HL-60 (cell line): ENCODE measurements at regions not wholly inside any gene's neighbourhood (a gene's known extent, or its start where the extent isn't known, plus 50 kb on each side); places are given as distances from the start of the nearest gene placed in this dataset.
"Not testable (repeated sequence)": the region's sequence is repeated elsewhere in the genome, so short reads cannot be mapped to it uniquely, and the experiment has no call there.

Experiments used
- DNase-seq, 2 experiments: peaks; one replicate each; pipeline ENCODE4 v3.0.0-alpha.2; 2010 to 2020; ENCODE audit warnings: low read depth in 1 of 2, low spot score in 1 of 2
- H3K27ac ChIP-seq: fragments of 250-450 bp; sonication (Bioruptor Pico); replicated peaks from 2 replicates; pipeline ENCODE4 v1.5.1; 2020; ENCODE audit warnings: mild to moderate bottlenecking, moderate library complexity
- H3K27me3 ChIP-seq: fragments of 250-450 bp; sonication (Bioruptor Pico); 2 replicates; pipeline ENCODE4 v1.5.1; 2021; ENCODE audit warnings: mild to moderate bottlenecking, moderate library complexity; ENCODE audit not compliant: insufficient read depth, poor library complexity, severe bottlenecking
- H3K4me3 ChIP-seq: replicated peaks from 2 replicates; pipeline ENCODE4 v1.5.1; 2011; ENCODE audit warnings: mild to moderate bottlenecking, control low read depth, low read length; ENCODE audit not compliant: insufficient read depth
- CTCF ChIP-seq: IDR thresholded peaks from one replicate; pipeline ENCODE4 v1.5.1; 2011; ENCODE audit warnings: low read length, control low read depth, inconsistent platforms; ENCODE audit not compliant: insufficient read depth
- GABPA ChIP-seq: IDR thresholded peaks from 2 replicates; pipeline ENCODE4 v1.6.1; 2012; ENCODE audit warnings: low read depth
- POLR2AphosphoS5 ChIP-seq: IDR thresholded peaks from 2 replicates; pipeline ENCODE4 v1.6.1; 2012; ENCODE audit warnings: low read depth
- SPI1 ChIP-seq: IDR thresholded peaks from 2 replicates; pipeline ENCODE4 v1.6.1; 2012; ENCODE audit warnings: low read depth, mild to moderate bottlenecking, borderline replicate concordance
- TF ChIP-seq, protein P1 (sequence below): IDR thresholded peaks from 2 replicates; pipeline ENCODE4 v1.6.1; 2012; ENCODE audit warnings: low read depth; ENCODE audit not compliant: insufficient replicate concordance

DNA sequence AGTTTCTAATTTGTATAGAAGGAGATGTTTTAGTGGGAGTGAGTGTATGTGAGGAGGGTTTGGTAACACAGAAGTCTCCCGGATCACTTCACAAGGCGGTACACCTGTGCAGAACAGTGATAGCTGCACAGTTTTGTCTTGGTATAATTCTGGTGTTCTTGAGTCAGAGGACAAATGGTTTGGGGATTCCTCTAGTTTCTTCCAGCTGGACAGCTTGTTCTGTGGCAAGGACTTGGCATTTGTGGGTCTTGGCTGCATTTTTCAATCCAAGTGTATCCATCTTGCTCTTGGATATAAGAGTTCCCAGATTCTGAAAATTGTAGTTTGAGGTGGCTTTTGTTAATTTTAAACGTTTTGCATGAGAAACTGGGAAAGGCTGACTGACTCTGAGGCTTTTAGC, 135.7 kb downstream of the AHR start:
- Histone ChIP-seq H3K27ac (no peak overlapping the region), H3K4me3 (no peak overlapping the region), H3K27me3 (no peaks in the 10 kb centered on the region)
- DNase-seq = no peak
- TF ChIP-seq CTCF (no peak), GABPA (no peak), SPI1 (no peak), POLR2AphosphoS5 (no peak)
- TF ChIP-seq, protein P1, sequence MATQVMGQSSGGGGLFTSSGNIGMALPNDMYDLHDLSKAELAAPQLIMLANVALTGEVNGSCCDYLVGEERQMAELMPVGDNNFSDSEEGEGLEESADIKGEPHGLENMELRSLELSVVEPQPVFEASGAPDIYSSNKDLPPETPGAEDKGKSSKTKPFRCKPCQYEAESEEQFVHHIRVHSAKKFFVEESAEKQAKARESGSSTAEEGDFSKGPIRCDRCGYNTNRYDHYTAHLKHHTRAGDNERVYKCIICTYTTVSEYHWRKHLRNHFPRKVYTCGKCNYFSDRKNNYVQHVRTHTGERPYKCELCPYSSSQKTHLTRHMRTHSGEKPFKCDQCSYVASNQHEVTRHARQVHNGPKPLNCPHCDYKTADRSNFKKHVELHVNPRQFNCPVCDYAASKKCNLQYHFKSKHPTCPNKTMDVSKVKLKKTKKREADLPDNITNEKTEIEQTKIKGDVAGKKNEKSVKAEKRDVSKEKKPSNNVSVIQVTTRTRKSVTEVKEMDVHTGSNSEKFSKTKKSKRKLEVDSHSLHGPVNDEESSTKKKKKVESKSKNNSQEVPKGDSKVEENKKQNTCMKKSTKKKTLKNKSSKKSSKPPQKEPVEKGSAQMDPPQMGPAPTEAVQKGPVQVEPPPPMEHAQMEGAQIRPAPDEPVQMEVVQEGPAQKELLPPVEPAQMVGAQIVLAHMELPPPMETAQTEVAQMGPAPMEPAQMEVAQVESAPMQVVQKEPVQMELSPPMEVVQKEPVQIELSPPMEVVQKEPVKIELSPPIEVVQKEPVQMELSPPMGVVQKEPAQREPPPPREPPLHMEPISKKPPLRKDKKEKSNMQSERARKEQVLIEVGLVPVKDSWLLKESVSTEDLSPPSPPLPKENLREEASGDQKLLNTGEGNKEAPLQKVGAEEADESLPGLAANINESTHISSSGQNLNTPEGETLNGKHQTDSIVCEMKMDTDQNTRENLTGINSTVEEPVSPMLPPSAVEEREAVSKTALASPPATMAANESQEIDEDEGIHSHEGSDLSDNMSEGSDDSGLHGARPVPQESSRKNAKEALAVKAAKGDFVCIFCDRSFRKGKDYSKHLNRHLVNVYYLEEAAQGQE = no peak

- no peak for TF ChIP-seq GABPA
- no peak for DNase-seq
- Histone ChIP-seq H3K4me3 (no peak overlapping the region), H3K27ac (no peak overlapping the region), H3K27me3 (no peaks in the 10 kb centered on the region)
Measured at GRCh38 chr7:17434841-17435692, 136.6 kb downstream of the AHR start.

DNA sequence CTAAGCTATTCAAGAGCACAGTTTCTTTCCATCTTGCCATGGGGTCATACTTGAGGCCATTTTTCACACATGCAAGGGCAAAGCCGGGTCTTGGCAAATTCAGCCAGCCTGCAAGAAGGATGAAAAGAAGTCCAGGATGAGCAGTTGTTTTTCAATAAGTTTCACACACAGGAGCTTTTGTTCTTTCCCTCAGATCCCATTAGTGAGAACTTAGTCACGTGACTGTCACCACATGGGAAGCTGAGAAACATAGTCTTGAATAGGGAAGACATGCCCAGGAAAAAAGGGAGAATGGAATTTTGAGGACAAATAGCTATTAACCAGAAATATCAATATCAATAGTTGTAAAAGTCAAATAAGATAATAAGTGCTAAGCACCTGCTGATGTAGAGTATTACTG, 137.7 kb downstream of the AHR start:
- no peak for DNase-seq
- no peaks in the 10 kb centered on the region for H3K27me3 ChIP-seq
- H3K4me3 ChIP-seq = no peak overlapping the region
- TF ChIP-seq POLR2AphosphoS5 (no peak), GABPA (no peak), SPI1 (no peak), CTCF (no peak)
- TF ChIP-seq, protein P1 = no peak
- no peak overlapping the region for H3K27ac ChIP-seq

- Histone ChIP-seq H3K27ac (no peak overlapping the region), H3K4me3 (no peak overlapping the region), H3K27me3 (no peaks in the 10 kb centered on the region)
- no peak for DNase-seq
- TF ChIP-seq SPI1 (no peak), CTCF (no peak), POLR2AphosphoS5 (no peak), GABPA (no peak)
- TF ChIP-seq, protein P1 = no peak
Measured at GRCh38 chr7:17437586-17437985, 139.1 kb downstream of the AHR start.

- not testable (repeated sequence) for DNase-seq, H3K4me3 ChIP-seq, H3K27ac ChIP-seq, H3K27me3 ChIP-seq
Measured at GRCh38 chr7:17440025-17440784, 141.8 kb downstream of the AHR start.
